ENCODE measurements at regions not wholly inside any gene's neighbourhood (a gene's known extent, or its start where the extent isn't known, plus 50 kb on each side); places are given as distances from the start of the nearest gene placed in this dataset.
A peak's percentile ranks its signal among the peaks of the same experiment; 100 is the strongest.
"Not testable (repeated sequence)": the region's sequence is repeated elsewhere in the genome, so short reads cannot be mapped to it uniquely, and the experiment has no call there.

- Mint-ChIP-seq H3K27me3 (no peaks in the 10 kb centered on the region), H3K4me3 (no peak overlapping the region), H3K36me3 (ENCODE audit: low read depth) (no peaks in the 10 kb centered on the region), H3K4me1 (ENCODE audit: low read depth) (peaks cover 34% of the 10 kb centered on the region), H3K9me3 (no peaks in the 10 kb centered on the region), H3K27ac (peak overlapping the region; percentile 20)
- no peak for DNase-seq
Observed at GRCh38 chr7:142445019-142445686, 187.3 kb upstream of the PRSS58 start.

- Mint-ChIP-seq H3K27me3 (no peaks in the 10 kb centered on the region), H3K4me1 (ENCODE audit: low read depth) (peaks cover 40% of the 10 kb centered on the region), H3K9me3 (no peaks in the 10 kb centered on the region), H3K4me3 (no peak overlapping the region), H3K27ac (no peak overlapping the region), H3K36me3 (ENCODE audit: low read depth) (no peaks in the 10 kb centered on the region)
- DNase-seq = no peak
Observed at GRCh38 chr7:142443216-142444010, 185.6 kb upstream of the PRSS58 start.

GRCh38 chr7:142442396-142442795 lies 184.5 kb upstream of the PRSS58 start:
- no peaks in the 10 kb centered on the region for H3K36me3 Mint-ChIP-seq (ENCODE audit: low read depth)
- no peak overlapping the region for H3K4me3 Mint-ChIP-seq
- no peak for DNase-seq
- H3K27me3 Mint-ChIP-seq = no peaks in the 10 kb centered on the region
- no peaks in the 10 kb centered on the region for H3K9me3 Mint-ChIP-seq
- no peak overlapping the region for H3K27ac Mint-ChIP-seq
- peaks cover 43% of the 10 kb centered on the region for H3K4me1 Mint-ChIP-seq (ENCODE audit: low read depth)

GRCh38 chr7:142440906-142441411 lies 183.1 kb upstream of the PRSS58 start:
- Mint-ChIP-seq H3K4me3 (no peak overlapping the region), H3K9me3 (no peaks in the 10 kb centered on the region), H3K4me1 (ENCODE audit: low read depth) (peaks cover 45% of the 10 kb centered on the region), H3K27me3 (no peaks in the 10 kb centered on the region), H3K36me3 (ENCODE audit: low read depth) (no peaks in the 10 kb centered on the region), H3K27ac (peak overlapping the region; percentile 42)
- no peak for DNase-seq

- no peak for DNase-seq
- Mint-ChIP-seq H3K4me3 (no peak overlapping the region), H3K4me1 (ENCODE audit: low read depth) (peaks cover 51% of the 10 kb centered on the region), H3K27me3 (no peaks in the 10 kb centered on the region), H3K9me3 (no peaks in the 10 kb centered on the region), H3K36me3 (ENCODE audit: low read depth) (no peaks in the 10 kb centered on the region), H3K27ac (no peak overlapping the region)
Observed at GRCh38 chr7:142440219-142440905, 182.5 kb upstream of the PRSS58 start.

- Mint-ChIP-seq H3K36me3 (ENCODE audit: low read depth) (no peaks in the 10 kb centered on the region), H3K4me1 (ENCODE audit: low read depth) (peaks cover 56% of the 10 kb centered on the region), H3K9me3 (no peaks in the 10 kb centered on the region), H3K27me3 (no peaks in the 10 kb centered on the region), H3K4me3 (no peak overlapping the region), H3K27ac (no peak overlapping the region)
- no peak for DNase-seq
Observed at GRCh38 chr7:142439739-142440138, 181.9 kb upstream of the PRSS58 start.

GRCh38 chr7:142438923-142439515 lies 181.2 kb upstream of the PRSS58 start:
- Mint-ChIP-seq H3K27ac (no peak overlapping the region), H3K36me3 (ENCODE audit: low read depth) (no peaks in the 10 kb centered on the region), H3K4me3 (no peak overlapping the region), H3K4me1 (ENCODE audit: low read depth) (peaks cover 63% of the 10 kb centered on the region), H3K27me3 (no peaks in the 10 kb centered on the region), H3K9me3 (no peaks in the 10 kb centered on the region)
- no peak for DNase-seq

- no peak for DNase-seq
- no peak overlapping the region for H3K27ac Mint-ChIP-seq
- H3K9me3 Mint-ChIP-seq = no peaks in the 10 kb centered on the region
- no peaks in the 10 kb centered on the region for H3K36me3 Mint-ChIP-seq (ENCODE audit: low read depth)
- H3K4me3 Mint-ChIP-seq = no peak overlapping the region
- H3K27me3 Mint-ChIP-seq = no peaks in the 10 kb centered on the region
- peaks cover 62% of the 10 kb centered on the region for H3K4me1 Mint-ChIP-seq (ENCODE audit: low read depth)
Observed at GRCh38 chr7:142438235-142438922, 180.5 kb upstream of the PRSS58 start.

- no peak for DNase-seq
- Mint-ChIP-seq H3K27ac (no peak overlapping the region), H3K9me3 (no peaks in the 10 kb centered on the region), H3K27me3 (no peaks in the 10 kb centered on the region), H3K36me3 (ENCODE audit: low read depth) (no peaks in the 10 kb centered on the region), H3K4me1 (ENCODE audit: low read depth) (peaks cover 56% of the 10 kb centered on the region), H3K4me3 (no peak overlapping the region)
Observed at GRCh38 chr7:142437741-142438140, 179.9 kb upstream of the PRSS58 start.

- H3K9me3 Mint-ChIP-seq = no peaks in the 10 kb centered on the region
- no peak for DNase-seq
- peaks cover 47% of the 10 kb centered on the region for H3K4me1 Mint-ChIP-seq (ENCODE audit: low read depth)
- no peak overlapping the region for H3K4me3 Mint-ChIP-seq
- no peak overlapping the region for H3K27ac Mint-ChIP-seq
- H3K36me3 Mint-ChIP-seq (ENCODE audit: low read depth) = no peaks in the 10 kb centered on the region
- no peaks in the 10 kb centered on the region for H3K27me3 Mint-ChIP-seq
Observed at GRCh38 chr7:142436601-142437000, 178.7 kb upstream of the PRSS58 start.

- not testable (repeated sequence) for DNase-seq; H3K4me3 Mint-ChIP-seq; H3K27me3 Mint-ChIP-seq; H3K36me3 Mint-ChIP-seq (ENCODE audit: low read depth); H3K27ac Mint-ChIP-seq; H3K9me3 Mint-ChIP-seq
- H3K4me1 Mint-ChIP-seq (ENCODE audit: low read depth) = peaks cover 38% of the 10 kb centered on the region
Observed at GRCh38 chr7:142435606-142436005, 177.7 kb upstream of the PRSS58 start.

GRCh38 chr7:142434666-142435167 lies 176.9 kb upstream of the PRSS58 start:
- DNase-seq = no peak
- Mint-ChIP-seq H3K9me3 (no peaks in the 10 kb centered on the region), H3K4me1 (ENCODE audit: low read depth) (peaks cover 38% of the 10 kb centered on the region), H3K4me3 (peak overlapping the region; percentile 57), H3K27ac (peak overlapping the region; percentile 17), H3K27me3 (no peaks in the 10 kb centered on the region), H3K36me3 (ENCODE audit: low read depth) (no peaks in the 10 kb centered on the region)

- H3K27ac Mint-ChIP-seq = peak overlapping the region; percentile 67
Observed at GRCh38 chr7:142434133-142434532, 176.3 kb upstream of the PRSS58 start.

GRCh38 chr7:142432377-142432776 lies 174.5 kb upstream of the PRSS58 start:
- Mint-ChIP-seq H3K4me3 (no peak overlapping the region), H3K27ac (no peak overlapping the region), H3K4me1 (ENCODE audit: low read depth) (peaks cover 53% of the 10 kb centered on the region), H3K9me3 (no peaks in the 10 kb centered on the region), H3K27me3 (no peaks in the 10 kb centered on the region), H3K36me3 (ENCODE audit: low read depth) (no peaks in the 10 kb centered on the region)
- DNase-seq = no peak

More at GRCh38 chr7:142434133-142434532, 176.3 kb upstream of the PRSS58 start:
- DNase-seq; H3K27me3 Mint-ChIP-seq; H3K36me3 Mint-ChIP-seq (ENCODE audit: low read depth); H3K9me3 Mint-ChIP-seq: not testable (repeated sequence)
- Mint-ChIP-seq H3K4me3 (peak overlapping the region; percentile 57), H3K4me1 (ENCODE audit: low read depth) (peaks cover 43% of the 10 kb centered on the region)
